ENCODE measurements at regions not wholly inside any gene's neighbourhood (a gene's known extent, or its start where the extent isn't known, plus 50 kb on each side); places are given as distances from the start of the nearest gene placed in this dataset.

GRCh38 chr2:172285760-172286159, 141.6 kb upstream of the ITGA6 start:
- H3K27ac ChIP-seq, result peak overlapping the region; percentile 92

GRCh38 chr2:172287190-172287589, 140.2 kb upstream of the ITGA6 start:
- H2AFZ ChIP-seq (replicated peaks), result no peak overlapping the region
- Mint-ChIP-seq H3K27ac (no peak overlapping the region), H3K36me3 (peaks cover 2% of the 10 kb centered on the region), H3K27me3 (ENCODE audit: insufficient read depth, low read depth) (peaks cover 6% of the 10 kb centered on the region), H3K9me3 (no peaks in the 10 kb centered on the region), H3K4me1 (peaks cover 57% of the 10 kb centered on the region), H3K4me3 (no peak overlapping the region)
- no peak for DNase-seq (ENCODE audit: low spot score)
- H3K9ac ChIP-seq, result no peak overlapping the region
- H3K79me2 ChIP-seq (ENCODE audit: low read depth), result no peaks in the 10 kb centered on the region
- H3K4me3 ChIP-seq, result no peak overlapping the region
- peaks cover 32% of the 10 kb centered on the region for H3F3A ChIP-seq (ENCODE audit: low read depth)
- peaks cover 40% of the 10 kb centered on the region for H3K4me1 ChIP-seq
- no peak overlapping the region for H3K4me2 ChIP-seq
- H4K20me1 ChIP-seq (ENCODE audit: low read depth), result no peaks in the 10 kb centered on the region
- H3K27me3 ChIP-seq, result no peaks in the 10 kb centered on the region
- no peak for TF ChIP-seq EZH2phosphoT487 (IDR thresholded peaks at IDR 0.05)
- no peak for TF ChIP-seq CTCF (IDR thresholded peaks at IDR 0.05)
- no peak for TF ChIP-seq EZH2 (IDR thresholded peaks at IDR 0.05)
- no peak overlapping the region for H3K27ac ChIP-seq
- no peaks in the 10 kb centered on the region for H3K9me3 ChIP-seq (ENCODE audit: low read depth)
- no peaks in the 10 kb centered on the region for H3K36me3 ChIP-seq

More at GRCh38 chr2:172285760-172286159, 141.6 kb upstream of the ITGA6 start:
- peaks cover 40% of the 10 kb centered on the region for H3K4me1 ChIP-seq
- peak overlapping the region; percentile 14 for H2AFZ ChIP-seq (replicated peaks)
- no peaks in the 10 kb centered on the region for H4K20me1 ChIP-seq (ENCODE audit: low read depth)
- DNase-seq (ENCODE audit: low spot score), result no peak
- no peak overlapping the region for H3K9ac ChIP-seq
- H3K27me3 ChIP-seq, result no peaks in the 10 kb centered on the region
- no peaks in the 10 kb centered on the region for H3K79me2 ChIP-seq (ENCODE audit: low read depth)
- H3K9me3 ChIP-seq (ENCODE audit: low read depth), result no peaks in the 10 kb centered on the region
- Mint-ChIP-seq H3K27me3 (ENCODE audit: insufficient read depth, low read depth) (peaks cover 3% of the 10 kb centered on the region), H3K36me3 (no peaks in the 10 kb centered on the region), H3K27ac (peak overlapping the region; percentile 97), H3K9me3 (no peaks in the 10 kb centered on the region), H3K4me3 (no peak overlapping the region), H3K4me1 (peaks cover 59% of the 10 kb centered on the region)
- H3K4me3 ChIP-seq, result no peak overlapping the region
- H3F3A ChIP-seq (ENCODE audit: low read depth), result peaks cover 32% of the 10 kb centered on the region
- peak overlapping the region; percentile 64 for H3K4me2 ChIP-seq
- no peaks in the 10 kb centered on the region for H3K36me3 ChIP-seq
- no peak for TF ChIP-seq CTCF (IDR thresholded peaks at IDR 0.05)
- no peak for TF ChIP-seq EZH2 (IDR thresholded peaks at IDR 0.05)
- TF ChIP-seq EZH2phosphoT487 (IDR thresholded peaks at IDR 0.05), result no peak

GRCh38 chr2:172287605-172288315, 139.6 kb upstream of the ITGA6 start:
- H3K79me2 ChIP-seq (ENCODE audit: low read depth), result no peaks in the 10 kb centered on the region
- TF ChIP-seq EZH2 (IDR thresholded peaks at IDR 0.05) (no peak), EZH2phosphoT487 (IDR thresholded peaks at IDR 0.05) (no peak)
- H3K4me1 ChIP-seq, result peaks cover 40% of the 10 kb centered on the region
- Mint-ChIP-seq H3K4me1 (peaks cover 56% of the 10 kb centered on the region), H3K27ac (peak overlapping the region; percentile 28), H3K9me3 (no peaks in the 10 kb centered on the region), H3K4me3 (no peak overlapping the region), H3K36me3 (peaks cover 2% of the 10 kb centered on the region), H3K27me3 (ENCODE audit: insufficient read depth, low read depth) (peaks cover 6% of the 10 kb centered on the region)
- no peaks in the 10 kb centered on the region for H3K36me3 ChIP-seq
- no peak overlapping the region for H2AFZ ChIP-seq (replicated peaks)
- no peak for DNase-seq (ENCODE audit: low spot score)
- H3K27me3 ChIP-seq, result no peaks in the 10 kb centered on the region
- no peaks in the 10 kb centered on the region for H3K9me3 ChIP-seq (ENCODE audit: low read depth)
- H3K4me3 ChIP-seq, result no peak overlapping the region
- no peak overlapping the region for H3K27ac ChIP-seq
- H4K20me1 ChIP-seq (ENCODE audit: low read depth), result no peaks in the 10 kb centered on the region
- H3F3A ChIP-seq (ENCODE audit: low read depth), result peaks cover 32% of the 10 kb centered on the region
- H3K9ac ChIP-seq, result no peak overlapping the region
- no peak overlapping the region for H3K4me2 ChIP-seq

GRCh38 chr2:172288603-172289002, 138.8 kb upstream of the ITGA6 start:
- H4K20me1 ChIP-seq (ENCODE audit: low read depth), result no peaks in the 10 kb centered on the region
- Mint-ChIP-seq H3K36me3 (peaks cover 2% of the 10 kb centered on the region), H3K4me1 (peaks cover 50% of the 10 kb centered on the region), H3K27me3 (ENCODE audit: insufficient read depth, low read depth) (peaks cover 6% of the 10 kb centered on the region), H3K27ac (no peak overlapping the region), H3K4me3 (no peak overlapping the region), H3K9me3 (no peaks in the 10 kb centered on the region)
- no peak overlapping the region for H2AFZ ChIP-seq (replicated peaks)
- peaks cover 32% of the 10 kb centered on the region for H3F3A ChIP-seq (ENCODE audit: low read depth)
- H3K27me3 ChIP-seq, result no peaks in the 10 kb centered on the region
- H3K36me3 ChIP-seq, result no peaks in the 10 kb centered on the region
- TF ChIP-seq CTCF (IDR thresholded peaks at IDR 0.05) (no peak), EZH2 (IDR thresholded peaks at IDR 0.05) (no peak), EZH2phosphoT487 (IDR thresholded peaks at IDR 0.05) (no peak)
- no peaks in the 10 kb centered on the region for H3K9me3 ChIP-seq (ENCODE audit: low read depth)
- no peak for DNase-seq (ENCODE audit: low spot score)
- no peak overlapping the region for H3K4me3 ChIP-seq
- no peak overlapping the region for H3K4me2 ChIP-seq
- H3K9ac ChIP-seq, result no peak overlapping the region
- no peaks in the 10 kb centered on the region for H3K79me2 ChIP-seq (ENCODE audit: low read depth)
- no peak overlapping the region for H3K27ac ChIP-seq
- H3K4me1 ChIP-seq, result peaks cover 36% of the 10 kb centered on the region

Measured in neural progenitor cell (in vitro differentiated cells).